ENCODE measurements at regions not wholly inside any gene's neighbourhood (a gene's known extent, or its start where the extent isn't known, plus 50 kb on each side); places are given as distances from the start of the nearest gene placed in this dataset.

GRCh38 chr11:24324211-24324610, 172.6 kb upstream of the LUZP2 start:
- DNase-seq: no peak

- DNase-seq: no peak
Measured at GRCh38 chr11:24344222-24344621, 152.6 kb upstream of the LUZP2 start.

- DNase-seq: no peak
Measured at GRCh38 chr11:24348908-24349307, 147.9 kb upstream of the LUZP2 start.

GRCh38 chr11:24351179-24351578, 145.7 kb upstream of the LUZP2 start:
- DNase-seq: no peak

GRCh38 chr11:24356501-24356900, 140.4 kb upstream of the LUZP2 start:
- DNase-seq: no peak

- DNase-seq: no peak
Measured at GRCh38 chr11:24357620-24358410, 139.0 kb upstream of the LUZP2 start.

- no peak for DNase-seq
Measured at GRCh38 chr11:24372491-24372890, 124.4 kb upstream of the LUZP2 start.

GRCh38 chr11:24373516-24373915, 123.3 kb upstream of the LUZP2 start:
- DNase-seq: no peak

- no peak for DNase-seq
Measured at GRCh38 chr11:24375351-24375750, 121.5 kb upstream of the LUZP2 start.

- no peak for DNase-seq
Measured at GRCh38 chr11:24375931-24376330, 120.9 kb upstream of the LUZP2 start.

GRCh38 chr11:24383137-24383536, 113.7 kb upstream of the LUZP2 start:
- DNase-seq: no peak

- DNase-seq: no peak
Measured at GRCh38 chr11:24384240-24384639, 112.6 kb upstream of the LUZP2 start.

- peak; percentile 1 for DNase-seq
Measured at GRCh38 chr11:24386546-24387397, 110.1 kb upstream of the LUZP2 start.

GRCh38 chr11:24389575-24389974, 107.3 kb upstream of the LUZP2 start:
- no peak for DNase-seq

- no peak for DNase-seq
Measured at GRCh38 chr11:24390016-24390415, 106.8 kb upstream of the LUZP2 start.

GRCh38 chr11:24390762-24391161, 106.1 kb upstream of the LUZP2 start:
- DNase-seq: no peak

- DNase-seq: no peak
Measured at GRCh38 chr11:24391167-24391566, 105.7 kb upstream of the LUZP2 start.

- no peak for DNase-seq
Measured at GRCh38 chr11:24400059-24400665, 96.7 kb upstream of the LUZP2 start.

GRCh38 chr11:24406389-24406788, 90.5 kb upstream of the LUZP2 start:
- no peak for DNase-seq

GRCh38 chr11:24406980-24407379, 89.9 kb upstream of the LUZP2 start:
- DNase-seq: no peak

GRCh38 chr11:24407733-24408132, 89.1 kb upstream of the LUZP2 start:
- DNase-seq: no peak

- no peak for DNase-seq
Measured at GRCh38 chr11:24408202-24408601, 88.7 kb upstream of the LUZP2 start.

- DNase-seq: no peak
Measured at GRCh38 chr11:24411791-24412190, 85.1 kb upstream of the LUZP2 start.

GRCh38 chr11:24412722-24413121, 84.1 kb upstream of the LUZP2 start:
- DNase-seq: no peak

Data from NCI-H1694 (cell line).